Ascending aorta (tissue), 2 donors: ENCODE measurements at regions not wholly inside any gene's neighbourhood (a gene's known extent, or its start where the extent isn't known, plus 50 kb on each side); places are given as distances from the start of the nearest gene placed in this dataset.

Source experiments
- DNase-seq, 2 donors: peaks; one replicate each; pipeline ENCODE4 v3.0.0-alpha.2; 2019; ENCODE audit warnings: low spot score in 2 of 2
- H3K27ac ChIP-seq, 2 donors: fragments of 200-600 bp; sonication (generic); one replicate each; pipeline ENCODE4 v1.5.1; 2016 to 2017; ENCODE audit warnings: mild to moderate bottlenecking in 1 of 2
- H3K27me3 ChIP-seq: fragments of 200-600 bp; sonication (generic); one replicate; pipeline ENCODE4 v1.5.1; 2017
- H3K36me3 ChIP-seq, 2 donors: fragments of 200-600 bp; sonication (generic); one replicate each; pipeline ENCODE4 v1.5.1; 2016
- H3K4me1 ChIP-seq, 2 donors: fragments of 200-600 bp; sonication (generic); one replicate each; pipeline ENCODE4 v1.5.1; 2016 to 2017; ENCODE audit warnings: mild to moderate bottlenecking in 1 of 2
- H3K4me3 ChIP-seq, 2 donors: fragments of 200-600 bp; sonication (generic); one replicate each; pipeline ENCODE4 v1.5.1; 2016 to 2017; ENCODE audit warnings: mild to moderate bottlenecking in 1 of 2
- H3K9me3 ChIP-seq, 2 donors: fragments of 200-600 bp; sonication (generic); one replicate each; pipeline ENCODE4 v1.5.1; 2016
- CTCF ChIP-seq, 3 experiments: fragments of 200-600 bp in 2 of 3; fragments of 450-650 bp in 1 of 3; sonication (generic) in 2 of 3; IDR thresholded peaks; one replicate each; pipeline ENCODE4 v1.5.1; 2016 to 2019; ENCODE audit warnings: antibody characterized with exemption in 3 of 3, mild to moderate bottlenecking in 1 of 3, moderate library complexity in 1 of 3
- intact Hi-C: fragments of 100-400 bp; cut with DNase I; formaldehyde crosslinking; loops from one replicate; pipeline ENCODE4 v1.15.1; 2023

DNA sequence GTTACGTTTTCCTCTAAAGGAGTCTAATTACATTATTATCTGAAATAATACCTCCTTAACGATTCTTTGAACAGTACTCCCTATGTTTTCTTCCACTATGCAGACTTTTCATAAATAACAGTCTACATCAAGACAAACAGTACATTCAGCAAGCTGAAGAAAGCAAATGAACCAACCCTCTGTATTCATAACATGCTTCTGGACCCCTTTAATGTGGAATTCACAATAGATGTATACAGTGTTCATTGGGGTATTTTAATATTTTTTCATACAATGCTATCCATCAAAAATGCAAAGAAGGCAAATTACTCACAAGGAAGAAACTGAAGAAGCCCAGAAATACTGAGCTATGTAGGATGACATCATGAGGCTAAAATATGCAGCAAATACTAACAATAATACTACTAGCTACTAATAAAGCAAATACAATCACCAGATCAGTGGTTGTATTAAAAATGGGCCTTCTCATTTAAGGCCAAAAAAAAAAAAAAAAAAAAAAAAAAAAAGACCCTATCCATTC is 408.6 kb downstream of the MTX2 start:
- no peak overlapping the region for H3K27ac ChIP-seq
- H3K4me1 ChIP-seq = peaks cover 0 to 4% of the 10 kb centered on the region in 2 donors
- no peak for DNase-seq
- no peaks in the 10 kb centered on the region for H3K9me3 ChIP-seq
- H3K36me3 ChIP-seq = no peaks in the 10 kb centered on the region
- H3K4me3 ChIP-seq = no peak overlapping the region
- intact Hi-C loops = no loop called here
- TF ChIP-seq CTCF (IDR thresholded peaks at IDR 0.05) = no peak
- H3K27me3 ChIP-seq = no peaks in the 10 kb centered on the region

DNA sequence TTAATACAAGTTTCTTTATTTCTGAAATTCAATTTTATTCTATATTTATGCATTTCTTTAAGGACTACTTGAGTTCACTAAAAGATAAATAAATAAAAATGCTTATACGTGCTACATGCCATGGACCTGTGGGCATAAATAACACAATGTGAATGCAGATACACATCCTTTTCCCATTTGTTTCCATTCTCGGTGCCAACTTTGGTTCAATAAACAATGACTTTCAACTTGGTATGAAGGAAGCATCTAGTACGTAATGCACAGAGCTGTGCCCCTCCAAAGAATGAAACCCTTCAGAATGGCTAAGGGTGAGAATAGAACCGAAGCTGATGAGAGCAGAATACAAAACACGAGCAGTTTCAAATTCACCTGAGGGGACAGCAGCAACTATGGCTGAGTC is 409.3 kb downstream of the MTX2 start:
- no peak for TF ChIP-seq CTCF (IDR thresholded peaks at IDR 0.05)
- H3K36me3 ChIP-seq = no peaks in the 10 kb centered on the region
- intact Hi-C loops = no loop called here
- H3K4me3 ChIP-seq = no peak overlapping the region
- H3K9me3 ChIP-seq = no peaks in the 10 kb centered on the region
- no peaks in the 10 kb centered on the region for H3K27me3 ChIP-seq
- H3K4me1 ChIP-seq = peaks cover 0 to 4% of the 10 kb centered on the region in 2 donors
- DNase-seq = no peak
- no peak overlapping the region for H3K27ac ChIP-seq

DNA sequence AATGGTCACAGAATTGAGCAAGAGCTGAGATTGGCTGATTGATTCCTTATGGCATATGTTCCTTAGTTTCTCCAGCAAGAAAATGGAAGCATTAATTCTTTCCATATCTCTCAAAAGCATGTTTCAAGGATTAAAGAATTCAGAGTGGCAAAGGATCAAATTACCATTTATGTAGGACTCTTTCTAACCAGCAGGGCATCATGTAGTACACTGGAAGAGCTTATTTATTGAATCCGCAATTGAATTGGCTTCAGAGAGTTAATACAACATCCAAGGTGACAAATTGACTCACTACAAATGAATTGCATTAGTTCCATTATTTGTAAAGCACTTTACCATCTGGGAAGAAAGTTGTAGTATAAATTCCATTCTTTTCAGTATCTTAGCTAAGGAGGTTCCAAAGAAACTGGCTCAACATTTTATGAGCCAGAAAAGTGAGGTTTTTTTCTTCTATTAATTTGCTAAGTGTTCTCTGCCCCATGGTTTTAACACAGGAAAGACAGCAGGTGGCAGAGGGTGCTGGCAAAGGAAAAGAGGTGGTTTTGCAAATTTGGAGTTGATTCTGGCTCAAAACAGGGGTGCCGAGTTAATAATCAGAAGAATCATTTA is 409.9 kb downstream of the MTX2 start:
- no peak overlapping the region for H3K27ac ChIP-seq
- no peaks in the 10 kb centered on the region for H3K36me3 ChIP-seq
- H3K4me1 ChIP-seq = peaks cover 0 to 4% of the 10 kb centered on the region in 2 donors
- no peaks in the 10 kb centered on the region for H3K9me3 ChIP-seq
- no peak for DNase-seq
- no peaks in the 10 kb centered on the region for H3K27me3 ChIP-seq
- no peak overlapping the region for H3K4me3 ChIP-seq
- intact Hi-C loops = no loop called here
- no peak for TF ChIP-seq CTCF (IDR thresholded peaks at IDR 0.05)

DNA sequence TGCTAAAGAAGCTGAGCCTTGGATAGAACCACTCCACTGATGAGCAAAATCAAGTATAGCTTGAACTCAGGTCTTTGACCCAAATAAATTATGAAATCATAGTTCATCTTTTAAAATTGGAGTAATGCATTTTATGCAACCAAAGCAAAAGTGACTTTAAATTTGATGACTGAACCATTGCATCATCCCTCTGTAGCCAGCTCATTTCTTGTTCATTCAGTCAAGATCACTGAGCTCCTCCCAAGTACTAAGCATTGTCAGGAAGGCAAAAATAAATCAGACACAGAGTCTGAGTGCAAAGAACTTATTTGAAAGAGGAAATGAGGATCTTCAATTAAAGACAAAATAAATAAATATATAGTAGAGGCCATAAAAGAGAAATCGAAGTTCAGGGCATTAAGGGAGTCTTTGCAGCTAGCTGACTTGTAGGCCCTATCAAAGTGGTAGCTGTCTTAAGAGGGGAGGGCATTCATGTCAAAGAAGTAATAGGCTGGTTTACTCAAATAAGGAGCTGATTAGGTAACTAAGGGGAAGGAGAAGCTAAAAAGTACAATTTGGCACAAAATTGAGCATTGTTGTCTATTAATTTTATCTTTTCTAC is 411.8 kb downstream of the MTX2 start:
- Histone ChIP-seq H3K27ac (no peak overlapping the region), H3K4me1 (peaks cover 0 to 4% of the 10 kb centered on the region in 2 donors), H3K4me3 (no peak overlapping the region), H3K27me3 (no peaks in the 10 kb centered on the region), H3K9me3 (no peaks in the 10 kb centered on the region), H3K36me3 (no peaks in the 10 kb centered on the region)
- no peak for DNase-seq
- intact Hi-C loops = no loop called here
- no peak for TF ChIP-seq CTCF (IDR thresholded peaks at IDR 0.05)

DNA sequence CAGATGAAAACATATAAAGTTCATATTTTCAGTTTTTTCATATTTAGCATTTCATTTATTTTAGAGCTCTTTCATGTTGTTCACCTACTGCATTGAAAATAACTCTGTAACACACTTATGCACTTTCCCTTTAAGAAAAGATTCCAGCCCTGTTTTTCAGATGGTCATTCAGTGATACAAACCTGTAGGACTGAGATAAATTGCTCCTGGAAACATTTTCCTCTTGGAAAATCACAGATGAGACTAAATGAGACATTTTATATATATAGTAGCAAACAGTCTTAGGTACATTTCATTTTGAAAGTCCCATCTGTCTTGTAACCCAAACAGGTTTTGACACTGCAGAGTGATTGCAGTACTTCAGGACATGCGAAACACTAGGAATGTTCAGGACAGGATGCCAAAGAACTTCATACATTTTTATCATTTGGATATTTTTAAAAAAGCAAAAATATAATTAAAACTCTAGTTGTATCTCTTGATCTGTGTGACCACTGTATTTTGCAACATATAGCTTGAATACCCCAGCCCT is 412.4 kb downstream of the MTX2 start:
- intact Hi-C loops = no loop called here
- Histone ChIP-seq H3K4me1 (peaks cover 0 to 4% of the 10 kb centered on the region in 2 donors), H3K9me3 (no peaks in the 10 kb centered on the region), H3K27me3 (no peaks in the 10 kb centered on the region), H3K27ac (no peak overlapping the region), H3K36me3 (no peaks in the 10 kb centered on the region), H3K4me3 (no peak overlapping the region)
- no peak for TF ChIP-seq CTCF (IDR thresholded peaks at IDR 0.05)
- no peak for DNase-seq
